ENCODE measurements at regions not wholly inside any gene's neighbourhood (a gene's known extent, or its start where the extent isn't known, plus 50 kb on each side); places are given as distances from the start of the nearest gene placed in this dataset.

DNA sequence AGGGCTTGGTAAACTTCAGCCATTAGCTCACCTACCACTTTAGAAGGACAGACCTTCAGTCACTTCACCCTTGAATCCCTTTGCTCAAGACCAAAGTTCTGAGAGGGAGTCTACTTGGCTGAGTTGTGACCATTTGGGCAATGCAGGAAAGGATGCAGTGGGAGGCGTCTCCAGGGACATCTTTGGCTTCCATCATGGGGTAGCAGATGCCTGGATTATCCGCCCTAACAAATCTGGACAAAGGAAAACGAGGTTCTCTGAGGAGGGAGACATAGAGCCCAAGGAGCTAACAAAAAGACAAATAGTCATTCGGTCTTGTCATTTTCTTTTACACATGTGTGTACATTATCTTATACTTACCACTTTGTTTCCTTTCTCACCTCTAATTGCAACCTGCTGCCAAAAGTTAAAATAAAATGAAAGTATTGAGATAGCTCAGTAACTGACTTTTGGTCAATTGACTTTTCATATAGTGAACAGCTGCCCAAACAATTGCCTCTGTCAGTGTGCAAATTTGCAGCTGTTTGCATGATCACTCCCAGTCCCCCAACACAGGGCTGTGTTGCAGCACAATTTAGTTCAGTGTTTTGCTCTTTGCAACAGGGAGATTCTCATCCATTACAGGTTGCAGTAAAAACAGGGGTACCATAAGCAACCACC lies 108.9 kb upstream of the EEF2KMT start:
- no peak for TF ChIP-seq POLR2A (IDR thresholded peaks at IDR 0.05)
- TF ChIP-seq, protein P1, sequence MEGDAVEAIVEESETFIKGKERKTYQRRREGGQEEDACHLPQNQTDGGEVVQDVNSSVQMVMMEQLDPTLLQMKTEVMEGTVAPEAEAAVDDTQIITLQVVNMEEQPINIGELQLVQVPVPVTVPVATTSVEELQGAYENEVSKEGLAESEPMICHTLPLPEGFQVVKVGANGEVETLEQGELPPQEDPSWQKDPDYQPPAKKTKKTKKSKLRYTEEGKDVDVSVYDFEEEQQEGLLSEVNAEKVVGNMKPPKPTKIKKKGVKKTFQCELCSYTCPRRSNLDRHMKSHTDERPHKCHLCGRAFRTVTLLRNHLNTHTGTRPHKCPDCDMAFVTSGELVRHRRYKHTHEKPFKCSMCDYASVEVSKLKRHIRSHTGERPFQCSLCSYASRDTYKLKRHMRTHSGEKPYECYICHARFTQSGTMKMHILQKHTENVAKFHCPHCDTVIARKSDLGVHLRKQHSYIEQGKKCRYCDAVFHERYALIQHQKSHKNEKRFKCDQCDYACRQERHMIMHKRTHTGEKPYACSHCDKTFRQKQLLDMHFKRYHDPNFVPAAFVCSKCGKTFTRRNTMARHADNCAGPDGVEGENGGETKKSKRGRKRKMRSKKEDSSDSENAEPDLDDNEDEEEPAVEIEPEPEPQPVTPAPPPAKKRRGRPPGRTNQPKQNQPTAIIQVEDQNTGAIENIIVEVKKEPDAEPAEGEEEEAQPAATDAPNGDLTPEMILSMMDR (IDR thresholded peaks at IDR 0.05): no peak
